RWPE2 (cell line): ENCODE measurements at regions not wholly inside any gene's neighbourhood (a gene's known extent, or its start where the extent isn't known, plus 50 kb on each side); places are given as distances from the start of the nearest gene placed in this dataset.

Experiments
- ATAC-seq: fragments of 200-7000 bp; cut with Tn5 transposase; 3 replicates; pipeline ENCODE4 v1.9.1; 2021; ENCODE audit warnings: low read depth
- DNase-seq: peaks from one replicate; pipeline ENCODE4 v3.0.0-alpha.2; 2020; ENCODE audit warnings: low spot score
- H3K27ac ChIP-seq: fragments of 450-650 bp; 2 replicates; pipeline ENCODE4 v1.5.1; 2017; ENCODE audit warnings: mild to moderate bottlenecking; ENCODE audit not compliant: poor library complexity, severe bottlenecking
- H3K27me3 ChIP-seq: fragments of 250-450 bp; sonication (Bioruptor Pico); 2 replicates; pipeline ENCODE4 v1.5.1; 2021; ENCODE audit warnings: mild to moderate bottlenecking, moderate library complexity; ENCODE audit not compliant: insufficient read depth, poor library complexity, severe bottlenecking
- H3K36me3 ChIP-seq: fragments of 250-450 bp; sonication (Bioruptor Pico); 2 replicates; pipeline ENCODE4 v1.5.1; 2020; ENCODE audit warnings: low read depth, mild to moderate bottlenecking, moderate library complexity
- H3K4me1 ChIP-seq: fragments of 250-450 bp; sonication (Bioruptor Pico); 2 replicates; pipeline ENCODE4 v1.5.1; 2021; ENCODE audit warnings: mild to moderate bottlenecking, moderate library complexity; ENCODE audit not compliant: insufficient read depth, poor library complexity, severe bottlenecking
- H3K4me3 ChIP-seq: fragments of 250-450 bp; sonication (Bioruptor Pico); 2 replicates; pipeline ENCODE4 v1.5.1; 2021; ENCODE audit warnings: mild to moderate bottlenecking, moderate library complexity; ENCODE audit not compliant: severe bottlenecking
- H3K9me3 ChIP-seq: fragments of 250-450 bp; sonication (Bioruptor Pico); 2 replicates; pipeline ENCODE4 v1.5.1; 2021; ENCODE audit warnings: mild to moderate bottlenecking, moderate library complexity; ENCODE audit not compliant: severe bottlenecking
- TF ChIP-seq, protein P1 (sequence below): fragments of 450-650 bp; IDR thresholded peaks from one replicate; pipeline ENCODE4 v1.5.1; 2017; ENCODE audit warnings: mild to moderate bottlenecking, moderate library complexity; ENCODE audit not compliant: poor library complexity, severe bottlenecking

DNA sequence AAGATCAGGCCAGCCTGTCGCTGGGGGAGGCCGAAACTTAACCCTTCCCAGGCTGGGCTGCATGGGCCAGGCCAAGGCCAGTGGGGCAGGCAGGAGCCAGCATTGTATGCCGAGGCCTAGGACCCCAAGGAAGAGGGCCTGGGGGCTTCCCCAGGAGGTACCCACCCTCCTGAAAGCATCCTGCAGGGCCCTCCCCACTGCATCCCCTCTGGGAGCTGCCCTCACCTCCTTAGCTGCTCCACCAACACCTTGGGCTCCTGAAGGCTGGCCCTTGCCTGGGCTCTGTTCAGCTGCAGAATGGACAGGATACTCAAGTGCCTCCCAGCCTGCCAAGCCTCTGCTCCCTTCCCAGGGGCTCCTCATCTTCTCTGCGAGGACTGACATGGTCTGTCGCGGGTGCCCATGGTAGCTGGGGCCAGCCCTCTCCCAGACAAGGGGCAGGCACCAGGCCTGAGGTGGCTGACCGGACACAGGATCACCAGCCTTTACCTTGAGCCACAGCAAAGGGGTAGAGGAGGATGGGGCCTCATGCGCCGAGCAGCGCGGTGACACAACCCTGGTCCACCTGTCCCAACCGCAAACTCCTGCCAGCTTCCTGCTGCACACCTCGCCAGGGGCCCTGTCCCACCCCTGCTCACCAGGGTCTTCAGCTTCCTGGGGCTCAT is 94.2 kb downstream of the MICALL2 start:
- Histone ChIP-seq H3K27me3 (peaks cover 20% of the 10 kb centered on the region), H3K9me3 (no peaks in the 10 kb centered on the region), H3K4me3 (no peak overlapping the region), H3K4me1 (no peaks in the 10 kb centered on the region), H3K36me3 (no peaks in the 10 kb centered on the region), H3K27ac (no peak overlapping the region)
- no peak for ATAC-seq
- DNase-seq, result no peak
- TF ChIP-seq, protein P1, sequence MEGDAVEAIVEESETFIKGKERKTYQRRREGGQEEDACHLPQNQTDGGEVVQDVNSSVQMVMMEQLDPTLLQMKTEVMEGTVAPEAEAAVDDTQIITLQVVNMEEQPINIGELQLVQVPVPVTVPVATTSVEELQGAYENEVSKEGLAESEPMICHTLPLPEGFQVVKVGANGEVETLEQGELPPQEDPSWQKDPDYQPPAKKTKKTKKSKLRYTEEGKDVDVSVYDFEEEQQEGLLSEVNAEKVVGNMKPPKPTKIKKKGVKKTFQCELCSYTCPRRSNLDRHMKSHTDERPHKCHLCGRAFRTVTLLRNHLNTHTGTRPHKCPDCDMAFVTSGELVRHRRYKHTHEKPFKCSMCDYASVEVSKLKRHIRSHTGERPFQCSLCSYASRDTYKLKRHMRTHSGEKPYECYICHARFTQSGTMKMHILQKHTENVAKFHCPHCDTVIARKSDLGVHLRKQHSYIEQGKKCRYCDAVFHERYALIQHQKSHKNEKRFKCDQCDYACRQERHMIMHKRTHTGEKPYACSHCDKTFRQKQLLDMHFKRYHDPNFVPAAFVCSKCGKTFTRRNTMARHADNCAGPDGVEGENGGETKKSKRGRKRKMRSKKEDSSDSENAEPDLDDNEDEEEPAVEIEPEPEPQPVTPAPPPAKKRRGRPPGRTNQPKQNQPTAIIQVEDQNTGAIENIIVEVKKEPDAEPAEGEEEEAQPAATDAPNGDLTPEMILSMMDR, result no peak

DNA sequence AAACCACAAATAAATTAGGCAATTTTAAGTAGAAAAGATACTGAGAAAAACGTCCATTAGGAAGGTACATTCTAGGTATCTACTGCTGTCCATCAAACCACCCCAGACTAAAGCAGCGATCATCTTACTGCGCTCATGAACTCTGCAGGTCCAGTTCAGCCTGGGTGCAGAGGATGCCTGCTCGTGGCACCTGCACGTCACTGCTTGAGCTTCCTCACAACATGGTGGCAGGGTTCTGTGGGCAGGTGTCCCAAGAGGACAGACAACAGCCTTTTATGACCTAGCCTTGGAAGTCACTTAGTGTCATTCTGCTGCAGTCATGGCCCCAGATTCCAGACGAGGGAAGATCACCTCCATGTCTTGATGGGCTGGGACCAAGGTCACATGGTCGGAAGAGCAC is 93.4 kb downstream of the MICALL2 start:
- TF ChIP-seq, protein P1, result no peak
- no peaks in the 10 kb centered on the region for H3K4me1 ChIP-seq
- no peak overlapping the region for H3K4me3 ChIP-seq
- no peak overlapping the region for H3K27ac ChIP-seq
- ATAC-seq (no peak), DNase-seq (no peak)
- H3K9me3 ChIP-seq, result no peaks in the 10 kb centered on the region
- H3K27me3 ChIP-seq, result peaks cover 26% of the 10 kb centered on the region
- no peaks in the 10 kb centered on the region for H3K36me3 ChIP-seq

DNA sequence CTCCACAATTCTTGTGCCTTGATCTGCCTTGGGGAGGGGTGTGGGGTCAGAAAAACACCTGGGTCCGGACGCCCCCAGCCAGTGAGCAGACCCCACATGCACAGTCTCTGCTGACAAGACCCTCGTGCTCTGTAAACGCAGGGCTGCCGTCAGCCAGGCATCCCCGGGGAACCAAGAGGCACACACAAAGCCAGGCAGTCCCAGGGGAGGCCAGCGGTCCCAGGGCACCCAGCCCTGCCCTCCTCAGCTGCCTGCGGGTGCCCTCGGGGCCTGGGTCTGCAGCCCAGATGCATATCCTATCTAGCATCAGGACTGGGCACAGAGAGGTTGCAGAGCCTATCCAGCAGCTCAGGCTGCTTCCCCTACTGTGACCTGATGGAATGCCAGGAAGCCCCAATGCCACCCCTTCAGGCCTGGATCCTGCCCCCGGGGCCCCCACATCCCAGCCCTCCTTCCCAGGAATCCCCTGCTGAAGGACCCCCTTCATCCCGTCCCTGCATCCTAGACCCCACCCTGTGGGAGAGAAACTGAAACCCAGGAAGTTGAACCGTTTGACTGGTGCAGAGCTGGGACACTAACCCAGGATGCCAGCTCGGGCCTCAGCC is 92.4 kb downstream of the MICALL2 start:
- ATAC-seq (no peak), DNase-seq (no peak)
- Histone ChIP-seq H3K4me3 (no peak overlapping the region), H3K36me3 (no peaks in the 10 kb centered on the region), H3K27me3 (peaks cover 31% of the 10 kb centered on the region), H3K27ac (no peak overlapping the region), H3K4me1 (no peaks in the 10 kb centered on the region), H3K9me3 (no peaks in the 10 kb centered on the region)
- TF ChIP-seq, protein P1, result no peak

DNA sequence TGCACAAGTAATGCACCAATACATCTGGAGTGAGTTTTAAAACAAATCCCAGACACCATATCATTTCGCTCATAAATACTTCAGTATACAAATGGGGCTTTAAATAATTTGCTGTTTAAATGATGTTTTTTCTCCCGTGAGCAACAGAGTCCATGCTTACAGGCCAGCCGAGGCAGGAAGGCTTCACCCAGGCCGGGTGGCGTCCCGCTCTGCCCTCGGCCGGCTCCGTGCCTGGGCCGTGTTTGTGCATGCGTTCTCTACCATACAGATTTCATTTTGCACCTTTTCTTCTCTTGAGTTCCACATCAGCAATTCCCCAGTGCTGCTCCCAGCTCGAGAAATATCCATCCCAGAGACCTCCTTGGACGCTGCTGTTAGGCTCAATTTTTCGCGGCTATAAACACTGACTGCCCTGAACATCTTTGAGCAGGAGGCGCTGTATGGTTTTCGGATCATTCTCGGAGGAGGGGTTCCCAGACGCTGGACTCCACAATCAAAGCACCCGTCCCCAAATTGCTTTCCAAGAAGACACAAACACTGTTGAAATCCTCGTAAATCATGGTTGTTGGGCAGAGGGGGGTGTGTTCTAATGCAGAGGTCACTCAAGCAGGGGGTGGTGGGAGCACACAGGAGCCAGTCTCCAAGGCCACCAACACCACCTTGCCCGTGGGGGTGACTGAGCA is 91.6 kb downstream of the MICALL2 start:
- no peak; the same call in 2 of the 3 replicates for ATAC-seq
- Histone ChIP-seq H3K36me3 (no peaks in the 10 kb centered on the region), H3K4me1 (no peaks in the 10 kb centered on the region), H3K27me3 (peaks cover 38% of the 10 kb centered on the region), H3K4me3 (no peak overlapping the region), H3K9me3 (no peaks in the 10 kb centered on the region), H3K27ac (no peak overlapping the region)
- DNase-seq, result no peak
- TF ChIP-seq, protein P1, result no peak

DNA sequence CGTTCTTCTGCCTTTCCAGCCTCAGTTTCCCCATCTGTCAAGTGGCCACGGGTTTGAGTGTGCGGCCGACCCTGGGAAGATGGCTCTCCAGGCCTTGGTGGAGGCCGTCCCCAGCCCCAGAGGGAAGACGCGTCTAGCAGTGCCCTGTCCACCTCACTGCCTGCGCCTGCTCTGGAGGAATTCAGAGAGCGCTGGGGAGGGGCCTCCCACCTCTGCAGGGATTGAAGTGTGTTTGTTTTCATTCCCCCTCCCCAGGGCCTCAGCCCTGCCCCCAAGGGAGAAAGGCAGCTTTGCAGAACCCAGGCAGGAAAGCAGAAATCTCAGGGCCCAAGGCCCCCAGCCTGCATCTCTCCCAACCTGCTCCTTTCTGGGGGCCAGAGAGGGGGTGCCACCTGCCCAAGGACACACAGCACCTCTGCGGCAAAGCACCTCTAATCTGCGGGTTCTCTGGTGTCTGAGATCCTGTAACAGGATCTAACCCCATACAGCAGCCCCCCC is 91.0 kb downstream of the MICALL2 start:
- Histone ChIP-seq H3K27ac (no peak overlapping the region), H3K36me3 (no peaks in the 10 kb centered on the region), H3K9me3 (no peaks in the 10 kb centered on the region), H3K4me1 (no peaks in the 10 kb centered on the region), H3K27me3 (peaks cover 42% of the 10 kb centered on the region), H3K4me3 (no peak overlapping the region)
- DNase-seq, result no peak
- no peak for ATAC-seq
- TF ChIP-seq, protein P1, result no peak
